ENCODE measurements at regions not wholly inside any gene's neighbourhood (a gene's known extent, or its start where the extent isn't known, plus 50 kb on each side); places are given as distances from the start of the nearest gene placed in this dataset.

GRCh38 chr5:152246401-152246800, 158.7 kb downstream of the NMUR2 start:
- no peaks in the 10 kb centered on the region for H3K4me1 Mint-ChIP-seq
- DNase-seq = no peak
- peaks cover 0 to 5% of the 10 kb centered on the region in 2 donors for H3K9me3 Mint-ChIP-seq
- no peak overlapping the region for H3K27ac Mint-ChIP-seq
- no peak overlapping the region for H3K4me3 Mint-ChIP-seq
- no peak for ATAC-seq
- H3K27me3 Mint-ChIP-seq = no peaks in the 10 kb centered on the region

- no peak overlapping the region for H3K27ac Mint-ChIP-seq
- H3K27me3 Mint-ChIP-seq = peaks cover 8% of the 10 kb centered on the region
- H3K4me3 Mint-ChIP-seq = no peak overlapping the region
- peaks cover 0 to 8% of the 10 kb centered on the region in 2 donors for H3K9me3 Mint-ChIP-seq
- no peaks in the 10 kb centered on the region for H3K4me1 Mint-ChIP-seq
- DNase-seq (no peak), ATAC-seq (no peak)
Measured at GRCh38 chr5:152237531-152237930, 167.5 kb downstream of the NMUR2 start.

- H3K4me3 Mint-ChIP-seq = no peak overlapping the region
- peaks cover 0 to 3% of the 10 kb centered on the region in 2 donors for H3K9me3 Mint-ChIP-seq
- H3K27ac Mint-ChIP-seq = no peak overlapping the region
- ATAC-seq = no peak
- H3K4me1 Mint-ChIP-seq = no peaks in the 10 kb centered on the region
- peaks cover 13% of the 10 kb centered on the region for H3K27me3 Mint-ChIP-seq
- DNase-seq = no peak
Measured at GRCh38 chr5:152226191-152226590, 178.9 kb downstream of the NMUR2 start.

- ATAC-seq (no peak), DNase-seq (no peak)
- H3K4me1 Mint-ChIP-seq = no peaks in the 10 kb centered on the region
- H3K27ac Mint-ChIP-seq = no peak overlapping the region
- H3K4me3 Mint-ChIP-seq = no peak overlapping the region
- peaks cover 7 to 10% of the 10 kb centered on the region in 2 donors for H3K9me3 Mint-ChIP-seq
- peaks cover 13% of the 10 kb centered on the region for H3K27me3 Mint-ChIP-seq
Measured at GRCh38 chr5:152221721-152222629, 183.1 kb downstream of the NMUR2 start.

- DNase-seq = no peak
- Mint-ChIP-seq H3K4me3 (no peak overlapping the region), H3K9me3 (peaks cover 13 to 14% of the 10 kb centered on the region in 2 donors), H3K27me3 (no peaks in the 10 kb centered on the region), H3K4me1 (no peaks in the 10 kb centered on the region), H3K27ac (no peak overlapping the region)
- no peak for ATAC-seq
Measured at GRCh38 chr5:152218694-152219093, 186.4 kb downstream of the NMUR2 start.

- Mint-ChIP-seq H3K4me1 (no peaks in the 10 kb centered on the region), H3K9me3 (no peaks in the 10 kb centered on the region), H3K27ac (no peak overlapping the region), H3K4me3 (no peak overlapping the region), H3K27me3 (no peaks in the 10 kb centered on the region)
- no peak for ATAC-seq
- DNase-seq = no peak
Measured at GRCh38 chr5:152205804-152206203, 199.3 kb downstream of the NMUR2 start.

- ATAC-seq = no peak
- no peak for DNase-seq
- Mint-ChIP-seq H3K27me3 (peaks cover 7% of the 10 kb centered on the region), H3K4me1 (no peaks in the 10 kb centered on the region), H3K27ac (no peak overlapping the region), H3K4me3 (no peak overlapping the region), H3K9me3 (no peaks in the 10 kb centered on the region)
Measured at GRCh38 chr5:152202321-152202720, 202.8 kb downstream of the NMUR2 start.

GRCh38 chr5:152193391-152194107, 211.5 kb downstream of the NMUR2 start:
- peaks cover 8 to 16% of the 10 kb centered on the region in 2 donors for H3K9me3 Mint-ChIP-seq

GRCh38 chr5:152188251-152188650, 216.8 kb downstream of the NMUR2 start:
- Mint-ChIP-seq H3K4me3 (no peak overlapping the region), H3K4me1 (no peaks in the 10 kb centered on the region), H3K27me3 (peaks cover 8% of the 10 kb centered on the region), H3K27ac (no peak overlapping the region), H3K9me3 (peaks cover 7 to 14% of the 10 kb centered on the region in 2 donors)
- DNase-seq (no peak), ATAC-seq (no peak)

More at GRCh38 chr5:152193391-152194107, 211.5 kb downstream of the NMUR2 start:
- H3K27me3 Mint-ChIP-seq = peaks cover 7% of the 10 kb centered on the region
- H3K4me1 Mint-ChIP-seq = no peaks in the 10 kb centered on the region
- no peak for DNase-seq
- no peak overlapping the region for H3K4me3 Mint-ChIP-seq
- no peak for ATAC-seq
- no peak overlapping the region for H3K27ac Mint-ChIP-seq

GRCh38 chr5:152187668-152188067, 217.4 kb downstream of the NMUR2 start:
- ATAC-seq (no peak), DNase-seq (no peak)
- H3K4me3 Mint-ChIP-seq = no peak overlapping the region
- H3K27ac Mint-ChIP-seq = no peak overlapping the region
- peaks cover 1 to 8% of the 10 kb centered on the region in 2 donors for H3K9me3 Mint-ChIP-seq
- peaks cover 8% of the 10 kb centered on the region for H3K27me3 Mint-ChIP-seq
- no peaks in the 10 kb centered on the region for H3K4me1 Mint-ChIP-seq

- Mint-ChIP-seq H3K27me3 (peaks cover 8% of the 10 kb centered on the region), H3K27ac (no peak overlapping the region), H3K4me1 (no peaks in the 10 kb centered on the region), H3K9me3 (peaks cover 3 to 10% of the 10 kb centered on the region in 2 donors), H3K4me3 (no peak overlapping the region)
- no peak for ATAC-seq
- DNase-seq = no peak
Measured at GRCh38 chr5:152185547-152186245, 219.4 kb downstream of the NMUR2 start.

- H3K4me1 Mint-ChIP-seq = no peaks in the 10 kb centered on the region
- peaks cover 17 to 18% of the 10 kb centered on the region in 2 donors for H3K9me3 Mint-ChIP-seq
- no peak for ATAC-seq
- H3K4me3 Mint-ChIP-seq = no peak overlapping the region
- DNase-seq = no peak
- no peak overlapping the region for H3K27ac Mint-ChIP-seq
- peaks cover 8% of the 10 kb centered on the region for H3K27me3 Mint-ChIP-seq
Measured at GRCh38 chr5:152184266-152184665, 220.8 kb downstream of the NMUR2 start.

GRCh38 chr5:152181461-152181860, 223.6 kb downstream of the NMUR2 start:
- no peaks in the 10 kb centered on the region for H3K4me1 Mint-ChIP-seq
- peaks cover 18 to 21% of the 10 kb centered on the region in 2 donors for H3K9me3 Mint-ChIP-seq
- peaks cover 8% of the 10 kb centered on the region for H3K27me3 Mint-ChIP-seq
- no peak overlapping the region for H3K4me3 Mint-ChIP-seq
- no peak for ATAC-seq
- DNase-seq = no peak
- no peak overlapping the region for H3K27ac Mint-ChIP-seq

- ATAC-seq (no peak), DNase-seq (no peak)
- H3K4me1 Mint-ChIP-seq = no peaks in the 10 kb centered on the region
- H3K27ac Mint-ChIP-seq = no peak overlapping the region
- no peak overlapping the region for H3K4me3 Mint-ChIP-seq
- no peaks in the 10 kb centered on the region for H3K27me3 Mint-ChIP-seq
- peaks cover 18 to 27% of the 10 kb centered on the region in 2 donors for H3K9me3 Mint-ChIP-seq
Measured at GRCh38 chr5:152178350-152178699, 226.8 kb downstream of the NMUR2 start.

- H3K27ac Mint-ChIP-seq = no peak overlapping the region
- H3K4me3 Mint-ChIP-seq = no peak overlapping the region
- no peaks in the 10 kb centered on the region for H3K27me3 Mint-ChIP-seq
- H3K4me1 Mint-ChIP-seq = no peaks in the 10 kb centered on the region
- no peak for DNase-seq
- ATAC-seq = no peak
- peaks cover 18 to 27% of the 10 kb centered on the region in 2 donors for H3K9me3 Mint-ChIP-seq
Measured at GRCh38 chr5:152177626-152178349, 227.3 kb downstream of the NMUR2 start.

All from stimulated activated naive CD8-positive, alpha-beta T cell treated with anti-CD3 and anti-CD28 coated beads, Interleukin-15, amount 100 ng/mL, for 72 hours (primary cell).